ENCODE measurements at regions not wholly inside any gene's neighbourhood (a gene's known extent, or its start where the extent isn't known, plus 50 kb on each side); places are given as distances from the start of the nearest gene placed in this dataset.

DNA sequence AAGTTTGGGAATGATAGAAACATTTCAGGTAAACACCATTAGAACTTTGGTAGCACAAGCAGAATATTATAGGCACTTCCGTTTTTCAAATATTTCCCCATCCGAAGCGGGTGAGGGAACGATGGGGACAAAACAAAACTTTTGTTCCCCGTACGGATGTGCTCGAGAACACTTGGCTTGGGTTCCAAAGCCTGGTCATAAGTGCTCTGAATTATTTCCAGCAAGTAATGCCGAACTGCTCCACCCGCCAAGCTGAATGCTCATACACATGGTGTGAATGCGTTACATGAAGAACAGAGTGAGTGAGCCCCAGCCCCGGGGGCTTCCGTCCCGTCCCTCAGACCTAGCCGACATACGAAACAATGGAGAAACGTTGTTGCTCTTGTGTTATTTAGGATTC, 438.2 kb upstream of the ARRDC4 start:
- peaks cover 4% of the 10 kb centered on the region; the same call in 1 of the 2 replicates for H3K4me1 ChIP-seq (ENCODE audit: control insufficient read depth, insufficient read depth, low read length)
- H3K9me3 ChIP-seq (ENCODE audit: control insufficient read depth, insufficient read depth, low read depth, low read length): no peaks in the 10 kb centered on the region
- no peak overlapping the region for H3K4me3 ChIP-seq (ENCODE audit: low read depth, low read length)
- H3K36me3 ChIP-seq (ENCODE audit: control insufficient read depth, insufficient read depth, low read length): no peaks in the 10 kb centered on the region
- H3K27me3 ChIP-seq (ENCODE audit: control insufficient read depth, insufficient read depth, low read length): no peaks in the 10 kb centered on the region
- no peak overlapping the region for H3K27ac ChIP-seq (ENCODE audit: low read depth, low read length)
- no peak overlapping the region for H3K9ac ChIP-seq (ENCODE audit: low read length)

DNA sequence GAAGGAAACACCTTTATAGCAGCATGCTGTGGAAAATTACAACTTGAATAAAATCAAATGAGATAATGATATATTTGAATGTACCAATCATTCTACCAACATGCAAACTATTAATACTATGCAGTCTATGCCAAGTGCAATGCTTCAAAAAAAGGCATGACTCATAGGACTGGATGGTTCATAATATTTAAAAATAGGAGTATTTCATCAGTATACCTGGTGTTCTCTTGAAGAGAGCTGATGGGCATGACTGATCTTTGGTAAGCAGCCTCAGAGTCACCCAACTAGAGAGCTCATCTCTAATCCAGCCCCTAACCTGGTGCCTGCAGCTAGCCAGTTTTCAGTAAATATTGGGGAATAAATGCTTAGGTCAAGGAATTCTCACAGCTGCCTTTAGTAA, 434.7 kb upstream of the ARRDC4 start:
- Histone ChIP-seq H3K9ac (ENCODE audit: low read length) (no peak overlapping the region), H3K36me3 (ENCODE audit: control insufficient read depth, insufficient read depth, low read length) (no peaks in the 10 kb centered on the region), H3K4me3 (ENCODE audit: low read depth, low read length) (no peak overlapping the region), H3K4me1 (ENCODE audit: control insufficient read depth, insufficient read depth, low read length) (no peaks in the 10 kb centered on the region), H3K27ac (ENCODE audit: low read depth, low read length) (no peak overlapping the region), H3K27me3 (ENCODE audit: control insufficient read depth, insufficient read depth, low read length) (no peaks in the 10 kb centered on the region), H3K9me3 (ENCODE audit: control insufficient read depth, insufficient read depth, low read depth, low read length) (no peaks in the 10 kb centered on the region)

DNA sequence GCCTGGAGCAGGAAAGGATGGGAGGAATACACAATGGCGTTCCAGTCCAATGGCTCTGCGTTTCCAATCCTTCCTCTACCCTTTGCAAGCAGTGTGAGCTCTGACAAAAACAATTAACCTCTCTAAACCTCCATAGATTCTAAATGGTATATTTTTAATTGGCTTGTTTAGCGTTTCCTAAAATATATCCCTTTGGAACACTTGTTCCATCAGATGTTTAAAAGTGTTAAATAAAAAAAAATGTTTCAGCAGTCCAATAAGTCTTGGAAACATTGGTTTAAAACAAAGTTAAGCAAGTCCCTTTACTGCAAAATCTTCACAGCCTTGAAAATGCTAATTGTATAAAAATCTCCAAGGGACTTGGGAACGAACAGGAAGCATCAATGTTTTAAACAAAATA, 432.3 kb upstream of the ARRDC4 start:
- Histone ChIP-seq H3K9me3 (ENCODE audit: control insufficient read depth, insufficient read depth, low read depth, low read length) (no peaks in the 10 kb centered on the region), H3K9ac (ENCODE audit: low read length) (no peak overlapping the region), H3K4me1 (ENCODE audit: control insufficient read depth, insufficient read depth, low read length) (no peaks in the 10 kb centered on the region), H3K4me3 (ENCODE audit: low read depth, low read length) (no peak overlapping the region), H3K36me3 (ENCODE audit: control insufficient read depth, insufficient read depth, low read length) (no peaks in the 10 kb centered on the region), H3K27ac (ENCODE audit: low read depth, low read length) (no peak overlapping the region), H3K27me3 (ENCODE audit: control insufficient read depth, insufficient read depth, low read length) (no peaks in the 10 kb centered on the region)

DNA sequence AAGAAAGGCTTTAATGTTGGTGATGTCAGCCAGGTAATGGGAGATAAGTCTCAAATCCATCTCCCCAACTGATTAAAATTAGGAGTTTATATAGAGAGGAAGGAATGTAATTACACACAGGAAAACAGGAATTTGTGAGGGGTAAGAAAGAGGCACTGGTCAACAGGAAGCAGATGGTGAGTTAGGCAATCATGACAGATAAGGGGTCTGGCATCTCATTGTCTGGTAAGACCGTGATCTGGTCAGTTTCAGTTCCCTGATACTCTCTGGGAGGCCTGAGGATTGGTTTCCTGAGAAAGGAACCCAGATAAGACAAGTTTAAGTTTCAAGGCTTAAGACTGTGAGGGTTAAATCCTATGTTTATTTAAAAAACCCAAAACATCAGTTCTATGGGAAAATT, 414.7 kb upstream of the ARRDC4 start:
- Histone ChIP-seq H3K4me1 (ENCODE audit: control insufficient read depth, insufficient read depth, low read length) (no peaks in the 10 kb centered on the region), H3K27me3 (ENCODE audit: control insufficient read depth, insufficient read depth, low read length) (no peaks in the 10 kb centered on the region), H3K27ac (ENCODE audit: low read depth, low read length) (no peak overlapping the region), H3K36me3 (ENCODE audit: control insufficient read depth, insufficient read depth, low read length) (no peaks in the 10 kb centered on the region), H3K9ac (ENCODE audit: low read length) (no peak overlapping the region), H3K9me3 (ENCODE audit: control insufficient read depth, insufficient read depth, low read depth, low read length) (0 out of 2 replicates have a peak, but pooled peaks cover 4% of the 10 kb centered on the region), H3K4me3 (ENCODE audit: low read depth, low read length) (no peak overlapping the region)

DNA sequence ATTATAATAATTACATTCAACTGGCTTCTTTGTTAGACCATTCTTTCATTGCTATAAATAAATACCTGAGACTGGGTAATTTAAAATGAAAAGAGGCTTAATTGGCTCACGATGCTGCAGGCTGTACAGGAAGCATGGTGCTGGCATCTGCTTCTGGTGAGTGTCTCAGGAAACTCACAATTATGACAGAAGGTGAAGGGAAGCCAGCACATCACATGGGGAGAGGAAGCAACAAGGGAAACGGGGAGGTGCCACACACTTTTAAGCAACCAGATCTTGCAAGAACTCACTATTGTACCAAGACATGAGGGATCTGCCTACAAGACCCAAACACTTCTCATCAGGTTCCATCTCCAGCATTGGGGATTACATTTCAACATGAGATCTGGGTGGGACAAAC, 413.1 kb upstream of the ARRDC4 start:
- Histone ChIP-seq H3K4me3 (ENCODE audit: low read depth, low read length) (no peak overlapping the region), H3K4me1 (ENCODE audit: control insufficient read depth, insufficient read depth, low read length) (no peaks in the 10 kb centered on the region), H3K27ac (ENCODE audit: low read depth, low read length) (no peak overlapping the region), H3K36me3 (ENCODE audit: control insufficient read depth, insufficient read depth, low read length) (no peaks in the 10 kb centered on the region), H3K9ac (ENCODE audit: low read length) (no peak overlapping the region), H3K27me3 (ENCODE audit: control insufficient read depth, insufficient read depth, low read length) (no peaks in the 10 kb centered on the region), H3K9me3 (ENCODE audit: control insufficient read depth, insufficient read depth, low read depth, low read length) (0 out of 2 replicates have a peak, but pooled peaks cover 4% of the 10 kb centered on the region)

DNA sequence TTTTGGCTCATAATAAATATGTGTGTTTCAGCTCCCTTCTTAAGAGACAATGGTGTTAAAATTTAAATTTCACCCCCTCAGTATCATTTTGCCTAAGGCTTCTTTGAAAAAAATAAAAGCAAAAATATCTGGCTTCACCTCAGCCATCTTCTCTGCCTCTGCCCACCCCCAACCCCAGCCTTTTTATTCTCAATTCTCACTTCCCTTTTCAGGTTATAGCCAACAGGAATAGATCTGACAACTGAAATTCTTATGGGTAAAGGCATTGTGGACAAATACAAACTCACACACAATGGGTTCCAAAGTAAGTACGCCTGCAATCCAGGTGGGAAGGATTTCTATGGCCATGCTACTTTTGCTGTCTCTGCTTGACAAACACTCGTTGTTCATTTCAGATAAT, 399.0 kb upstream of the ARRDC4 start:
- H3K9ac ChIP-seq (ENCODE audit: low read length): no peak overlapping the region
- H3K36me3 ChIP-seq (ENCODE audit: control insufficient read depth, insufficient read depth, low read length): no peaks in the 10 kb centered on the region
- no peaks in the 10 kb centered on the region for H3K9me3 ChIP-seq (ENCODE audit: control insufficient read depth, insufficient read depth, low read depth, low read length)
- no peak overlapping the region for H3K27ac ChIP-seq (ENCODE audit: low read depth, low read length)
- no peaks in the 10 kb centered on the region for H3K27me3 ChIP-seq (ENCODE audit: control insufficient read depth, insufficient read depth, low read length)
- no peaks in the 10 kb centered on the region for H3K4me1 ChIP-seq (ENCODE audit: control insufficient read depth, insufficient read depth, low read length)
- H3K4me3 ChIP-seq (ENCODE audit: low read depth, low read length): no peak overlapping the region

DNA sequence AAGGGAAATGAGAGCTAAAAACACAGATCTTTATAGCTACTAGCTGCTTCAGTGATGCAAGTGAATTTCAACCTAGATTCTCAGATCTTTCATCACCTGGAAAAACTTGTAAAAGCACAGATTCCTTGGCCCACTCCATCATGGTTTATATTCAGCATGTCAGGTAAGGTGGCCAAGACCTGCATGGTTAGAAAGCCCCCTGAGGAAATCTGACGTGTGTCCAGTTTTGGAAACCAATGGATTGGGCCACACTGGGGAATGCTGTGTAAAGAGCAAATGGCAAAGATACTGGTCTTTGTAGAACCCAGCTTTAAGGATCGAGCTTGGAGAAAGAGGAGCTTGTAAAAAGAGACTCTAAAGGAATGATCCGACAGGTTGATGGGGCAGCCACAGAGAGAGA, 397.0 kb upstream of the ARRDC4 start:
- H3K9me3 ChIP-seq (ENCODE audit: control insufficient read depth, insufficient read depth, low read depth, low read length): no peaks in the 10 kb centered on the region
- H3K27me3 ChIP-seq (ENCODE audit: control insufficient read depth, insufficient read depth, low read length): no peaks in the 10 kb centered on the region
- no peak overlapping the region for H3K4me3 ChIP-seq (ENCODE audit: low read depth, low read length)
- no peaks in the 10 kb centered on the region for H3K36me3 ChIP-seq (ENCODE audit: control insufficient read depth, insufficient read depth, low read length)
- H3K4me1 ChIP-seq (ENCODE audit: control insufficient read depth, insufficient read depth, low read length): no peaks in the 10 kb centered on the region
- H3K9ac ChIP-seq (ENCODE audit: low read length): no peak overlapping the region
- H3K27ac ChIP-seq (ENCODE audit: low read depth, low read length): no peak overlapping the region

DNA sequence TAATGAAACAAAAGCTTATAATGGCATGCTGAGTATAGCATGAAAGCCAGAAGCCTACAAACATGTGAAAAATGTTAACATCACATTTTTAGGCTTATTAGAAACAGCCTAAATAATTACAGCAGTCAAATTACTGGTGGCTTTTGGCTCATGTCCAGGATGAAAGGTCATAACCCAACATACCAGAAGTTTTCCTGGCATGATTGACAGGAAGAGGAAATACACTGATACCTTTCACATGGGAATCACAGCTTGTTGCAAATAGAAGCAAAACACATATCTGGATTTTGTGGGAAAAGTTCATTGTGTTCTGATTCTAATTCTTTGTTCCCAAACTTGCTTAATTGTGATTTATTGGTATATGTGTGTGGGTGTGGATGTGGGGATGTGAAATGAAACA, 393.5 kb upstream of the ARRDC4 start:
- no peaks in the 10 kb centered on the region for H3K36me3 ChIP-seq (ENCODE audit: control insufficient read depth, insufficient read depth, low read length)
- H3K4me3 ChIP-seq (ENCODE audit: low read depth, low read length): no peak overlapping the region
- H3K27ac ChIP-seq (ENCODE audit: low read depth, low read length): no peak overlapping the region
- no peaks in the 10 kb centered on the region for H3K4me1 ChIP-seq (ENCODE audit: control insufficient read depth, insufficient read depth, low read length)
- H3K9me3 ChIP-seq (ENCODE audit: control insufficient read depth, insufficient read depth, low read depth, low read length): no peaks in the 10 kb centered on the region
- no peak overlapping the region for H3K9ac ChIP-seq (ENCODE audit: low read length)
- H3K27me3 ChIP-seq (ENCODE audit: control insufficient read depth, insufficient read depth, low read length): no peaks in the 10 kb centered on the region

DNA sequence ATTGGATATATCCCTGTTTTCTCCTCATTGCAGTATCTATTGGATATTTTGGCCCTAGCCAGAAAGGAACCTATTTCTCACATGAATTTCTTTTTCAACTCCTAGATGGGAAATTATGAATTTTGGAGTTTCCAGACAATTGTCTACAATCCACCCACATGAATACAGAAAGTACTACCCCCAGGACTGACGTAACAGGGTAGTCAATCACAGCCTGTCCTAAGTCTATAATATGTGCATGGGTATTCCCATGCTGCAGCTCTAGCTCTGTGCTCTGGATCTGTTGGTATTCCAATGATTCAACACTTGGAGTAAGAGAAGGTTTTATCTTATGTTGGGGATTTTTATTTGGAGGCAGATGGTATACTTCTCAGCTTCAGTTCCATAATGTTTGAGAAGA, 393.1 kb upstream of the ARRDC4 start:
- no peak overlapping the region for H3K27ac ChIP-seq (ENCODE audit: low read depth, low read length)
- no peaks in the 10 kb centered on the region for H3K9me3 ChIP-seq (ENCODE audit: control insufficient read depth, insufficient read depth, low read depth, low read length)
- no peaks in the 10 kb centered on the region for H3K27me3 ChIP-seq (ENCODE audit: control insufficient read depth, insufficient read depth, low read length)
- H3K4me1 ChIP-seq (ENCODE audit: control insufficient read depth, insufficient read depth, low read length): no peaks in the 10 kb centered on the region
- H3K9ac ChIP-seq (ENCODE audit: low read length): no peak overlapping the region
- no peak overlapping the region for H3K4me3 ChIP-seq (ENCODE audit: low read depth, low read length)
- no peaks in the 10 kb centered on the region for H3K36me3 ChIP-seq (ENCODE audit: control insufficient read depth, insufficient read depth, low read length)

DNA sequence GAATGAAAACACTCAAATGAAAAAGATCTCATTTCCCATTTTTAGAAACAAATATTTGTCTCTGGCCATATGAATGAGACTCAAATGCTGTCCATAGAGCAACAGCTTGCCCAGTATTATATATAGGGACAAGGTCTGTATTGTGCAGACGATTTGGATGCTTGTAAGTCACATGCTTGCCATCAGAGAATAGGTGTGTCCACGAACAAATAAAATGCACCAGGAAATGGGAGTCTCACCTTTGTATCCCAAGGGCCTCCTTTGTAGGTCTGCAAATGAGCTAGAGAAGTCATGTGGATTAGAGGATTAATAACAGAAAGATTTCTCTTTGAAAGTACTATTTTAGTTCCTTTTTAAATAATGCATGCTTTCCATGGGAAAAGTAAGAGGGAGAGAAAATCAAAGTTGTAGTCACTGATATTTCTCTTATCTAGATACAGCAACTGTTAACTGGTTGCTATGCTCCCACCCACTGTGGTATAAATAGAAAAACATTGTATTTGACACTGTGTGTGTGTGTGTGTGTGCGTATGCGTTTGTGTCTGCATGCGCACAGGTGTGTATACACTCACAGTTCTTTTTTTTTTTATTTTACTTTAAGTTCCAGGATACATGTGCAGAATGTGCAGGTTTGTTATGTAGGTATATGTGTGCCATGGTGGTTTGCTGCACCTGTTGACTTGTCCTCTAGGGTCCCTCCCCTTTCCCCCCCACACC, 383.4 kb upstream of the ARRDC4 start:
- H3K4me1 ChIP-seq (ENCODE audit: control insufficient read depth, insufficient read depth, low read length): no peaks in the 10 kb centered on the region
- H3K4me3 ChIP-seq (ENCODE audit: low read depth, low read length): no peak overlapping the region
- H3K27me3 ChIP-seq (ENCODE audit: control insufficient read depth, insufficient read depth, low read length): no peaks in the 10 kb centered on the region
- no peak overlapping the region for H3K27ac ChIP-seq (ENCODE audit: low read depth, low read length)
- no peaks in the 10 kb centered on the region for H3K9me3 ChIP-seq (ENCODE audit: control insufficient read depth, insufficient read depth, low read depth, low read length)
- H3K9ac ChIP-seq (ENCODE audit: low read length): no peak overlapping the region
- no peaks in the 10 kb centered on the region for H3K36me3 ChIP-seq (ENCODE audit: control insufficient read depth, insufficient read depth, low read length)

DNA sequence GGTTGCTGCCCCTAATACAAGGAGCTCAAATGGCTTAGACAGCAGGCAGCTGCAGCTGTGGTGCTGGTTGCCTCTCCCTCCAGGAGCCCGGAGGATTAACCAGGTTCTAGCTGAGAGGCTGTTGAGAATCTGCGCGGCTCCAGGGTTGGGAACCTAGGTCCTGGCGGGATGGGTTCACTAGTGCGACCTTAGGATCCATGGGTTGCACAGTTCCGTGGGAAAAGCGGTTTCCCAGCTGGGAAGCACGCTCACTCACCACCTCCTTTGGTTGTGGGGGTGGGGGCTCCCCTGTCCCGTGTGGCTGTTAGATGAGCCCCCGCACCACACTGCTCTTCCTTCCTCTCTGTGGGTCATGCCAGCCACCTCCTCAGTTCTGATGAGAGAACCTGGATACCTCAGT, 375.1 kb upstream of the ARRDC4 start:
- Histone ChIP-seq H3K27ac (ENCODE audit: low read depth, low read length) (no peak overlapping the region), H3K9ac (ENCODE audit: low read length) (no peak overlapping the region), H3K9me3 (ENCODE audit: control insufficient read depth, insufficient read depth, low read depth, low read length) (no peaks in the 10 kb centered on the region), H3K4me1 (ENCODE audit: control insufficient read depth, insufficient read depth, low read length) (no peaks in the 10 kb centered on the region), H3K4me3 (ENCODE audit: low read depth, low read length) (no peak overlapping the region), H3K27me3 (ENCODE audit: control insufficient read depth, insufficient read depth, low read length) (no peaks in the 10 kb centered on the region), H3K36me3 (ENCODE audit: control insufficient read depth, insufficient read depth, low read length) (no peaks in the 10 kb centered on the region)

DNA sequence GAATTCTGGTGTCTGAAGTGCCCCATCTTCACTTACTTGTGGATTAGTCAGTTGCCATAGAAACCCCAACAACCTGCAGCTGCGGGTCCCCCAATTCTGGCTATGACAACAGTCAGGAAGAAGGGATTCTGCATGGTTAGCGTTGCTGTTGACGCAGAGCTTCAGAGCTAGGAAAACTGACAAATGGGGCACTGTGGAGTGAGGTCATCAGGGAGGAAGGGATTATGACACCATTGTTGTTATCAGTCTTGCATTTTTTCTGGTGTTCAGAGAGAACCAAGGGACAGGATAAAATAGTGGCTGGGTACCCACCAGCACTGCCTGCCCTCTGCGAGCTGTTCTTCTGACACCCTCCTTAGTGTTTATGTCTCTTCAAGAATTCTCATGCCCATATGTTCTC, 367.7 kb upstream of the ARRDC4 start:
- Histone ChIP-seq H3K27me3 (ENCODE audit: control insufficient read depth, insufficient read depth, low read length) (no peaks in the 10 kb centered on the region), H3K27ac (ENCODE audit: low read depth, low read length) (no peak overlapping the region), H3K4me1 (ENCODE audit: control insufficient read depth, insufficient read depth, low read length) (no peaks in the 10 kb centered on the region), H3K9ac (ENCODE audit: low read length) (no peak overlapping the region), H3K4me3 (ENCODE audit: low read depth, low read length) (no peak overlapping the region), H3K9me3 (ENCODE audit: control insufficient read depth, insufficient read depth, low read depth, low read length) (no peaks in the 10 kb centered on the region), H3K36me3 (ENCODE audit: control insufficient read depth, insufficient read depth, low read length) (no peaks in the 10 kb centered on the region)
